Gastrocnemius medialis (tissue), 4 donors: ENCODE measurements at regions not wholly inside any gene's neighbourhood (a gene's known extent, or its start where the extent isn't known, plus 50 kb on each side); places are given as distances from the start of the nearest gene placed in this dataset.

ENCODE experiments used
- POLR2A ChIP-seq, 2 donors: fragments of 450-650 bp; IDR thresholded peaks; one replicate each; pipeline ENCODE4 v1.6.1; 2017; ENCODE audit warnings: antibody characterized with exemption in 2 of 2, mild to moderate bottlenecking in 2 of 2, moderate library complexity in 2 of 2
- TF ChIP-seq, protein P1 (sequence below), 5 experiments: fragments of 450-650 bp in 3 of 5; fragments of 200-600 bp in 2 of 5; sonication (generic) in 2 of 5; IDR thresholded peaks in 4 of 5; conservative IDR thresholded peaks in 1 of 5; 1 replicate in 4 of 5; 2 replicates in 1 of 5; pipeline ENCODE4 v1.5.1; 2016 to 2019; ENCODE audit warnings: antibody characterized with exemption in 5 of 5, mild to moderate bottlenecking in 3 of 5, moderate library complexity in 3 of 5

GRCh38 chr2:18149660-18150246 is 271.3 kb downstream of the KCNS3 start:
- TF ChIP-seq POLR2A (IDR thresholded peaks at IDR 0.05) = no peak
- TF ChIP-seq, protein P1, sequence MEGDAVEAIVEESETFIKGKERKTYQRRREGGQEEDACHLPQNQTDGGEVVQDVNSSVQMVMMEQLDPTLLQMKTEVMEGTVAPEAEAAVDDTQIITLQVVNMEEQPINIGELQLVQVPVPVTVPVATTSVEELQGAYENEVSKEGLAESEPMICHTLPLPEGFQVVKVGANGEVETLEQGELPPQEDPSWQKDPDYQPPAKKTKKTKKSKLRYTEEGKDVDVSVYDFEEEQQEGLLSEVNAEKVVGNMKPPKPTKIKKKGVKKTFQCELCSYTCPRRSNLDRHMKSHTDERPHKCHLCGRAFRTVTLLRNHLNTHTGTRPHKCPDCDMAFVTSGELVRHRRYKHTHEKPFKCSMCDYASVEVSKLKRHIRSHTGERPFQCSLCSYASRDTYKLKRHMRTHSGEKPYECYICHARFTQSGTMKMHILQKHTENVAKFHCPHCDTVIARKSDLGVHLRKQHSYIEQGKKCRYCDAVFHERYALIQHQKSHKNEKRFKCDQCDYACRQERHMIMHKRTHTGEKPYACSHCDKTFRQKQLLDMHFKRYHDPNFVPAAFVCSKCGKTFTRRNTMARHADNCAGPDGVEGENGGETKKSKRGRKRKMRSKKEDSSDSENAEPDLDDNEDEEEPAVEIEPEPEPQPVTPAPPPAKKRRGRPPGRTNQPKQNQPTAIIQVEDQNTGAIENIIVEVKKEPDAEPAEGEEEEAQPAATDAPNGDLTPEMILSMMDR (IDR thresholded peaks at IDR 0.05 in 4 of 5, conservative IDR thresholded peaks at IDR 0.05 in 1 of 5) = peak; percentile 44 to 80 (median 62)
